Kidney (tissue), 13 donors: ENCODE measurements at regions not wholly inside any gene's neighbourhood (a gene's known extent, or its start where the extent isn't known, plus 50 kb on each side); places are given as distances from the start of the nearest gene placed in this dataset.

Experiments used
- DNase-seq, 5 donors: peaks; one replicate each; pipeline ENCODE4 v3.0.0-alpha.2; 2013 to 2020
- FAIRE-seq: peaks from 2 replicates; lab custom pipeline; 2012; peaks lifted over from hg19 to GRCh38; lab: Jason Lieb, UNC
- H3K27ac ChIP-seq, 2 donors: one replicate each; pipeline ENCODE4 v1.7.0; 2013; ENCODE audit warnings: low read depth in 2 of 2, low read length in 2 of 2, inconsistent platforms in 1 of 2
- H3K27me3 ChIP-seq: one replicate; pipeline ENCODE4 v1.7.1; 2013; ENCODE audit warnings: low read length, inconsistent platforms; ENCODE audit not compliant: control insufficient read depth, insufficient read depth
- H3K36me3 ChIP-seq, 3 donors: one replicate each; pipeline versions ENCODE4 v1.7.0 to v1.7.1; 2013; ENCODE audit warnings: low read length in 3 of 3, control low read depth in 1 of 3, inconsistent platforms in 1 of 3; ENCODE audit not compliant: insufficient read depth in 3 of 3, control insufficient read depth in 2 of 3
- H3K4me1 ChIP-seq, 3 donors: one replicate each; pipeline versions ENCODE4 v1.7.0 to v1.7.1; 2013; ENCODE audit warnings: low read length in 3 of 3, inconsistent platforms in 1 of 3, low read depth in 1 of 3; ENCODE audit not compliant: control insufficient read depth in 2 of 3, insufficient read depth in 2 of 3
- H3K4me3 ChIP-seq, 3 donors: one replicate each; pipeline versions ENCODE4 v1.7.0 to v1.8.1; 2013; ENCODE audit warnings: low read length in 3 of 3, control low read depth in 1 of 3, inconsistent platforms in 1 of 3
- H3K9ac ChIP-seq, 3 donors: one replicate each; pipeline versions ENCODE4 v1.7.0 to v1.7.1; 2013; ENCODE audit warnings: low read length in 3 of 3, control low read depth in 1 of 3, inconsistent platforms in 1 of 3
- H3K9me3 ChIP-seq, 3 donors: one replicate each; pipeline versions ENCODE4 v1.7.0 to v1.7.1; 2013; ENCODE audit warnings: low read length in 3 of 3, control low read depth in 1 of 3, inconsistent platforms in 1 of 3; ENCODE audit not compliant: control insufficient read depth in 2 of 3, insufficient read depth in 1 of 3
- intact Hi-C: fragments of 100-400 bp; cut with DNase I; formaldehyde crosslinking; loops from one replicate; pipeline ENCODE4 v1.11.1; 2022
- TF ChIP-seq, protein P1 (sequence below): IDR thresholded peaks from 3 replicates; pipeline ENCODE4 v1.5.1; 2012; ENCODE audit warnings: mild to moderate bottlenecking, moderate library complexity, borderline replicate concordance; ENCODE audit not compliant: insufficient read depth; ENCODE audit errors: extremely low read depth
- donor health status: control.
- donor health status: control.
- donor health status: control.
- donor health status: control.
- donor health status: control.
- donor health status: DM: yes; HTN: yes; CAD: no.
- donor health status: Normal renal cell carcinoma (clear cell type).

- FAIRE-seq (no peak), DNase-seq (no peak)
- H3K27ac ChIP-seq = no peak overlapping the region
- no peaks in the 10 kb centered on the region for H3K9me3 ChIP-seq
- H3K36me3 ChIP-seq = no peaks in the 10 kb centered on the region
- TF ChIP-seq, protein P1, sequence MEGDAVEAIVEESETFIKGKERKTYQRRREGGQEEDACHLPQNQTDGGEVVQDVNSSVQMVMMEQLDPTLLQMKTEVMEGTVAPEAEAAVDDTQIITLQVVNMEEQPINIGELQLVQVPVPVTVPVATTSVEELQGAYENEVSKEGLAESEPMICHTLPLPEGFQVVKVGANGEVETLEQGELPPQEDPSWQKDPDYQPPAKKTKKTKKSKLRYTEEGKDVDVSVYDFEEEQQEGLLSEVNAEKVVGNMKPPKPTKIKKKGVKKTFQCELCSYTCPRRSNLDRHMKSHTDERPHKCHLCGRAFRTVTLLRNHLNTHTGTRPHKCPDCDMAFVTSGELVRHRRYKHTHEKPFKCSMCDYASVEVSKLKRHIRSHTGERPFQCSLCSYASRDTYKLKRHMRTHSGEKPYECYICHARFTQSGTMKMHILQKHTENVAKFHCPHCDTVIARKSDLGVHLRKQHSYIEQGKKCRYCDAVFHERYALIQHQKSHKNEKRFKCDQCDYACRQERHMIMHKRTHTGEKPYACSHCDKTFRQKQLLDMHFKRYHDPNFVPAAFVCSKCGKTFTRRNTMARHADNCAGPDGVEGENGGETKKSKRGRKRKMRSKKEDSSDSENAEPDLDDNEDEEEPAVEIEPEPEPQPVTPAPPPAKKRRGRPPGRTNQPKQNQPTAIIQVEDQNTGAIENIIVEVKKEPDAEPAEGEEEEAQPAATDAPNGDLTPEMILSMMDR = no peak
- H3K4me3 ChIP-seq = no peak overlapping the region
- no peaks in the 10 kb centered on the region for H3K4me1 ChIP-seq
- no peak overlapping the region for H3K9ac ChIP-seq
- intact Hi-C loops = no loop called here
- no peaks in the 10 kb centered on the region for H3K27me3 ChIP-seq
Measured at GRCh38 chr13:61838568-61838967, 422.9 kb upstream of the PCDH20 start.

GRCh38 chr13:61833228-61833627 lies 417.6 kb upstream of the PCDH20 start:
- FAIRE-seq (no peak), DNase-seq (no peak)
- no peaks in the 10 kb centered on the region for H3K4me1 ChIP-seq
- intact Hi-C loops = no loop called here
- H3K27me3 ChIP-seq = no peaks in the 10 kb centered on the region
- H3K4me3 ChIP-seq = no peak overlapping the region
- no peak overlapping the region for H3K9ac ChIP-seq
- no peaks in the 10 kb centered on the region for H3K36me3 ChIP-seq
- H3K27ac ChIP-seq = no peak overlapping the region
- no peaks in the 10 kb centered on the region for H3K9me3 ChIP-seq
- TF ChIP-seq, protein P1 = no peak

DNA sequence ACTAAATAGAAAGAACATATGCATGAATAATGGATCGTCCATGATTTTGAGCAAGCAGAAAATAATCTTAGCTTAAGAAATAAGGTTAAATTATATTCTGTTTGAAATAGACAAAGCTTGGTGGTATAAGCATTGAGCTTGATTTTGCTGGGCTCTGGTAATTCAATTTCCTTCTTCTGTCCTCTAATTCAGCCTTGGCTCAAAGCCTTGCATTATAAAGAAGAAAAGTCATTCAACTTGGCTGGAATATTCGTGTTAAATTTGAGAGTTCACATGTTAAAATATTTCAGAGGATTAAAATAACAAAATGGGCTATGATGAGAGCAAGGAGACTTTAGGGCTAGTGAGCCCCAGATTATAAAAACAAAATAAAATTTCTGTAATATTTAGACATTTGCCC lies 415.4 kb upstream of the PCDH20 start:
- Histone ChIP-seq H3K27me3 (no peaks in the 10 kb centered on the region), H3K4me1 (no peaks in the 10 kb centered on the region), H3K36me3 (no peaks in the 10 kb centered on the region), H3K9ac (no peak overlapping the region), H3K27ac (no peak overlapping the region), H3K4me3 (no peak overlapping the region), H3K9me3 (no peaks in the 10 kb centered on the region)
- DNase-seq = no peak
- intact Hi-C loops = no loop called here
- FAIRE-seq = no peak
- TF ChIP-seq, protein P1 = no peak

DNA sequence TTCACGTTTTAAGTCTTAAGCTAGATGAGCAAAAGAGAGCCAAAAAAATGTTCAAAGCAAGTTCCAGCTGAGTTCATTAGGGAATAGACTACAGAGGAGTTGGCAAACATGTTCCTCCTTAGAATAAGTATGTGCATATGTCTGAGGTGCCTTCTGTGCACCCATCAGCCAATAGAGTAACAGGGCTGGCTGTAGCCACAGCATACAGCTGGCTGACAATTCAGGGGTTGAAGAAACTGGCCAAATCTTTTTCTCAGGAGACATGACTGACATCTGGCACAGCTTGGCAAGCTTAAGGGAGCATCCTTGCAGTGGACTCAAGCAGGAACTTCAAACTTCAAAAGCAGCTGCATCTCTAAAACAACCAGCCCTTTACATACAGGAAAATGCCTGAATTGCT lies 414.8 kb upstream of the PCDH20 start:
- FAIRE-seq (no peak), DNase-seq (no peak)
- H3K9me3 ChIP-seq = no peaks in the 10 kb centered on the region
- H3K9ac ChIP-seq = no peak overlapping the region
- intact Hi-C loops = no loop called here
- H3K36me3 ChIP-seq = no peaks in the 10 kb centered on the region
- no peak overlapping the region for H3K4me3 ChIP-seq
- no peak overlapping the region for H3K27ac ChIP-seq
- H3K27me3 ChIP-seq = no peaks in the 10 kb centered on the region
- no peaks in the 10 kb centered on the region for H3K4me1 ChIP-seq
- TF ChIP-seq, protein P1 = no peak
